CD4-positive, alpha-beta T cell (primary cell): ENCODE measurements at regions not wholly inside any gene's neighbourhood (a gene's known extent, or its start where the extent isn't known, plus 50 kb on each side); places are given as distances from the start of the nearest gene placed in this dataset.
"Not testable (repeated sequence)": the region's sequence is repeated elsewhere in the genome, so short reads cannot be mapped to it uniquely, and the experiment has no call there.

Experiments used
- ATAC-seq: fragments of 200-7000 bp; cut with Tn5 transposase; one replicate; pipeline ENCODE4 v1.10.0; 2022; ENCODE audit warnings: mild to moderate bottlenecking; ENCODE audit not compliant: poor library complexity
- CTCF ChIA-PET: fragments of 350-600 bp; sonication (Branson Sonifier 250); formaldehyde crosslinking; loops from one replicate; lab custom pipeline; 2021; ENCODE audit warnings: antibody characterized with exemption, inconsistent platforms; lab: Charles Lee
- POLR2A ChIA-PET: fragments of 350-600 bp; sonication (Branson Sonifier 250); formaldehyde crosslinking; loops from one replicate; lab custom pipeline; 2021; ENCODE audit warnings: antibody characterized with exemption, inconsistent platforms; lab: Charles Lee
- DNase-seq, 14 experiments: peaks; one replicate each; pipeline ENCODE4 v3.0.0-alpha.2; 2013 to 2020; ENCODE audit warnings: mixed read lengths in 2 of 14
- H3K27ac ChIP-seq, 2 donors: one replicate each; pipeline versions ENCODE4 v1.5.1 to v1.7.0; 2013; ENCODE audit warnings: low read length in 2 of 2, low read depth in 1 of 2, mild to moderate bottlenecking in 1 of 2
- H3K27me3 ChIP-seq, 2 experiments: 1 replicate in 1 of 2; 2 replicates in 1 of 2; pipeline versions ENCODE4 v1.6.1 to v1.7.0; 2013; ENCODE audit warnings: low read length in 2 of 2, control low read depth in 1 of 2, mild to moderate bottlenecking in 1 of 2, moderate library complexity in 1 of 2; ENCODE audit not compliant: insufficient read depth in 2 of 2, control insufficient read depth in 1 of 2
- H3K36me3 ChIP-seq: one replicate; pipeline ENCODE4 v1.6.1; 2013; ENCODE audit warnings: low read length, control low read depth; ENCODE audit not compliant: insufficient read depth
- H3K4me1 ChIP-seq: one replicate; pipeline ENCODE4 v1.6.1; 2013; ENCODE audit warnings: low read length, control low read depth; ENCODE audit not compliant: insufficient read depth
- H3K4me3 ChIP-seq: one replicate; pipeline ENCODE4 v1.5.1; 2013; ENCODE audit warnings: mild to moderate bottlenecking, low read length, moderate library complexity
- H3K9me3 ChIP-seq, 2 experiments: 1 replicate in 1 of 2; 2 replicates in 1 of 2; pipeline versions ENCODE4 v1.6.1 to v1.7.0; 2013; ENCODE audit warnings: low read length in 2 of 2, mild to moderate bottlenecking in 2 of 2, control low read depth in 1 of 2, moderate library complexity in 1 of 2; ENCODE audit not compliant: control insufficient read depth in 1 of 2, insufficient read depth in 1 of 2
- H3K27ac Mint-ChIP-seq: one replicate; pipeline ENCODE4 v1.8.0; 2020; ENCODE audit warnings: mixed read lengths
- H3K27me3 Mint-ChIP-seq: one replicate; pipeline ENCODE4 v1.8.0; 2021; ENCODE audit warnings: mixed read lengths
- H3K36me3 Mint-ChIP-seq: one replicate; pipeline ENCODE4 v1.8.0; 2021; ENCODE audit warnings: low read depth, mixed read lengths
- H3K4me1 Mint-ChIP-seq: one replicate; pipeline ENCODE4 v1.8.0; 2021; ENCODE audit warnings: low read depth, mixed read lengths
- H3K4me3 Mint-ChIP-seq: one replicate; pipeline ENCODE4 v1.8.0; 2020; ENCODE audit warnings: mild to moderate bottlenecking, mixed read lengths
- H3K9me3 Mint-ChIP-seq: one replicate; pipeline ENCODE4 v1.8.0; 2020; ENCODE audit warnings: mixed read lengths
- CTCF ChIP-seq: fragments of 200-600 bp; IDR thresholded peaks from one replicate; pipeline ENCODE4 v1.8.0; 2022; ENCODE audit warnings: antibody characterized with exemption, mild to moderate bottlenecking
- intact Hi-C, 2 experiments: fragments of 100-400 bp; cut with DNase I in 1 of 2; cut with micrococcal nuclease in 1 of 2; formaldehyde crosslinking; loops; one replicate each; pipeline versions ENCODE4 v1.15.1 to v1.9.0; 2023 to 2025; cut with DNase I, micrococcal nuclease

GRCh38 chr22:48911067-48911466 is 916.6 kb downstream of the BRD1 start:
- H3K4me1 ChIP-seq, H3K36me3 Mint-ChIP-seq, H3K27me3 ChIP-seq, H3K9me3 Mint-ChIP-seq, H3K4me3 Mint-ChIP-seq, H3K27ac ChIP-seq, intact Hi-C loops, H3K36me3 ChIP-seq, H3K27ac Mint-ChIP-seq, H3K4me3 ChIP-seq, ATAC-seq, DNase-seq, H3K9me3 ChIP-seq, POLR2A ChIA-PET, CTCF ChIA-PET: not testable (repeated sequence)
- peaks cover 41% of the 10 kb centered on the region for H3K27me3 Mint-ChIP-seq
- H3K4me1 Mint-ChIP-seq, result peaks cover 18% of the 10 kb centered on the region

GRCh38 chr22:48908547-48908946 is 919.1 kb downstream of the BRD1 start:
- Histone ChIP-seq H3K4me3 (no peak overlapping the region), H3K9me3 (peaks cover 0 to 9% of the 10 kb centered on the region in 2 experiments), H3K36me3 (no peaks in the 10 kb centered on the region), H3K27me3 (peaks cover 0 to 3% of the 10 kb centered on the region in 2 experiments), H3K27ac (no peak overlapping the region), H3K4me1 (peaks cover 7% of the 10 kb centered on the region)
- no peak for ATAC-seq
- no peaks in the 10 kb centered on the region for H3K36me3 Mint-ChIP-seq
- H3K4me1 Mint-ChIP-seq, result peaks cover 18% of the 10 kb centered on the region
- no peak overlapping the region for H3K27ac Mint-ChIP-seq
- CTCF ChIA-PET, result no interaction called here
- peaks cover 36% of the 10 kb centered on the region for H3K27me3 Mint-ChIP-seq
- intact Hi-C loops, result no loop called here
- H3K4me3 Mint-ChIP-seq, result no peak overlapping the region
- POLR2A ChIA-PET, result no interaction called here
- DNase-seq, result no peak
- TF ChIP-seq CTCF, result no peak
- no peaks in the 10 kb centered on the region for H3K9me3 Mint-ChIP-seq

GRCh38 chr22:48907591-48907990 is 920.1 kb downstream of the BRD1 start:
- POLR2A ChIA-PET, result no interaction called here

More at GRCh38 chr22:48907591-48907990, 920.1 kb downstream of the BRD1 start:
- peaks cover 0 to 9% of the 10 kb centered on the region in 2 experiments for H3K9me3 ChIP-seq
- no peak overlapping the region for H3K27ac Mint-ChIP-seq
- no peak for TF ChIP-seq CTCF
- H3K9me3 Mint-ChIP-seq, result no peaks in the 10 kb centered on the region
- peaks cover 0 to 3% of the 10 kb centered on the region in 2 experiments for H3K27me3 ChIP-seq
- H3K36me3 Mint-ChIP-seq, result no peaks in the 10 kb centered on the region
- H3K4me3 ChIP-seq, result no peak overlapping the region
- H3K4me3 Mint-ChIP-seq, result no peak overlapping the region
- ATAC-seq (no peak), DNase-seq (peak in 1 of 14 experiments; percentile 11)
- peaks cover 4% of the 10 kb centered on the region for H3K4me1 ChIP-seq
- H3K4me1 Mint-ChIP-seq, result peaks cover 11% of the 10 kb centered on the region
- H3K27ac ChIP-seq, result no peak overlapping the region
- peaks cover 37% of the 10 kb centered on the region for H3K27me3 Mint-ChIP-seq
- CTCF ChIA-PET, result no interaction called here
- intact Hi-C loops, result no loop called here
- no peaks in the 10 kb centered on the region for H3K36me3 ChIP-seq
